Glomerular endothelial cell (primary cell): ENCODE measurements at regions not wholly inside any gene's neighbourhood (a gene's known extent, or its start where the extent isn't known, plus 50 kb on each side); places are given as distances from the start of the nearest gene placed in this dataset.

Source experiments
- DNase-seq: peaks from one replicate; pipeline ENCODE4 v3.0.0-alpha.2; 2011; ENCODE audit warnings: low read depth, low spot score; ENCODE audit errors: extremely low read depth

- DNase-seq = no peak
Measured at GRCh38 chr5:97658116-97658900, 475.3 kb upstream of the RIOK2 start.

- DNase-seq = no peak
Measured at GRCh38 chr5:97666783-97667182, 483.7 kb upstream of the RIOK2 start.

GRCh38 chr5:97670447-97670846, 487.4 kb upstream of the RIOK2 start:
- DNase-seq = no peak

GRCh38 chr5:97676608-97677007, 493.6 kb upstream of the RIOK2 start:
- no peak for DNase-seq

GRCh38 chr5:97694091-97694490, 511.0 kb upstream of the RIOK2 start:
- DNase-seq = no peak

- no peak for DNase-seq
Measured at GRCh38 chr5:97714424-97714823, 531.4 kb upstream of the RIOK2 start.

GRCh38 chr5:97726106-97726505, 543.1 kb upstream of the RIOK2 start:
- DNase-seq = no peak

- DNase-seq = no peak
Measured at GRCh38 chr5:97728920-97729319, 545.9 kb upstream of the RIOK2 start.

- no peak for DNase-seq
Measured at GRCh38 chr5:97729938-97730337, 546.9 kb upstream of the RIOK2 start.

GRCh38 chr5:97735209-97735608, 552.2 kb upstream of the RIOK2 start:
- DNase-seq = peak; percentile 14

- no peak for DNase-seq
Measured at GRCh38 chr5:97737608-97738007, 554.6 kb upstream of the RIOK2 start.

GRCh38 chr5:97745817-97746216, 562.8 kb upstream of the RIOK2 start:
- DNase-seq = no peak

GRCh38 chr5:97750576-97750975, 567.5 kb upstream of the RIOK2 start:
- no peak for DNase-seq

- DNase-seq = no peak
Measured at GRCh38 chr5:97751540-97751939, 568.5 kb upstream of the RIOK2 start.

GRCh38 chr5:97752871-97753270, 569.8 kb upstream of the RIOK2 start:
- no peak for DNase-seq

- no peak for DNase-seq
Measured at GRCh38 chr5:97762483-97762882, 579.4 kb upstream of the RIOK2 start.

- no peak for DNase-seq
Measured at GRCh38 chr5:97764700-97765099, 581.7 kb upstream of the RIOK2 start.

GRCh38 chr5:97778451-97778850, 595.4 kb upstream of the RIOK2 start:
- no peak for DNase-seq

GRCh38 chr5:97788369-97788768, 605.3 kb upstream of the RIOK2 start:
- DNase-seq = no peak

GRCh38 chr5:97797994-97798451, 615.0 kb upstream of the RIOK2 start:
- DNase-seq = no peak

- DNase-seq = no peak
Measured at GRCh38 chr5:97801461-97801860, 618.4 kb upstream of the RIOK2 start.

GRCh38 chr5:97820138-97820537, 637.1 kb upstream of the RIOK2 start:
- DNase-seq = no peak
